H1 (cell line): ENCODE measurements at regions not wholly inside any gene's neighbourhood (a gene's known extent, or its start where the extent isn't known, plus 50 kb on each side); places are given as distances from the start of the nearest gene placed in this dataset. TPM values are rescaled to one million over a fixed set of nuclear protein-coding genes. Genes with fewer than 3 reads are reported as not detected.

Experiments used
- small RNA-seq: library from polyadenylated mRNA; stranded (forward); fragments of <200 nt; extraction: miRNeasy Mini kit (QIAGEN cat#:217004); gene quantifications from one replicate; pipeline ENCODE3, GENCODE V24; 2013; ENCODE audit not compliant: insufficient read depth

Small RNAs in the stretch of these regions (small RNA-seq; reads per million reads assigned to genes)
- gene COX17P1, result not detected
